Loucy (cell line): ENCODE measurements at regions not wholly inside any gene's neighbourhood (a gene's known extent, or its start where the extent isn't known, plus 50 kb on each side); places are given as distances from the start of the nearest gene placed in this dataset.

Experiments used
- H2AFZ ChIP-seq: fragments of 200-600 bp; sonication (generic); 2 replicates; pipeline ENCODE4 v1.6.0; 2016; ENCODE audit warnings: antibody characterized with exemption, mild to moderate bottlenecking, low read length, moderate library complexity
- H3F3A ChIP-seq: fragments of 200-600 bp; 2 replicates; pipeline ENCODE4 v1.6.0; 2016; ENCODE audit warnings: antibody characterized with exemption, low read depth, mild to moderate bottlenecking
- H3K27me3 ChIP-seq: fragments of 200-600 bp; sonication (generic); 2 replicates; pipeline ENCODE4 v1.6.1; 2014; ENCODE audit warnings: low read length, mild to moderate bottlenecking; ENCODE audit not compliant: insufficient read depth, poor library complexity, severe bottlenecking
- H3K36me3 ChIP-seq: fragments of 200-600 bp; sonication (generic); 2 replicates; pipeline ENCODE4 v1.6.1; 2016; ENCODE audit warnings: low read length; ENCODE audit not compliant: insufficient read depth
- H3K4me1 ChIP-seq: fragments of 200-600 bp; sonication (generic); 2 replicates; pipeline ENCODE4 v1.5.1; 2014; ENCODE audit warnings: low read length, mild to moderate bottlenecking; ENCODE audit not compliant: insufficient read depth, poor library complexity, severe bottlenecking
- H3K4me2 ChIP-seq: fragments of 200-600 bp; sonication (generic); 2 replicates; pipeline ENCODE4 v1.6.0; 2014; ENCODE audit warnings: antibody characterized with exemption, low read length, low read depth, mild to moderate bottlenecking; ENCODE audit not compliant: poor library complexity, severe bottlenecking
- H3K4me3 ChIP-seq: fragments of 200-600 bp; sonication (generic); 2 replicates; pipeline ENCODE4 v1.5.1; 2014; ENCODE audit warnings: low read length, mild to moderate bottlenecking, mixed read lengths; ENCODE audit not compliant: poor library complexity, severe bottlenecking
- H3K79me2 ChIP-seq: fragments of 200-600 bp; sonication (generic); 2 replicates; pipeline ENCODE4 v1.6.1; 2014; ENCODE audit warnings: low read length; ENCODE audit not compliant: insufficient read depth
- H3K9ac ChIP-seq: fragments of 200-600 bp; sonication (generic); 2 replicates; pipeline ENCODE4 v1.6.0; 2014; ENCODE audit warnings: mild to moderate bottlenecking, low read depth, low read length, moderate library complexity; ENCODE audit not compliant: poor library complexity, severe bottlenecking
- H3K9me2 ChIP-seq: fragments of 200-600 bp; sonication (generic); replicated peaks from 2 replicates; pipeline ENCODE4 v1.6.1; 2016; ENCODE audit warnings: low read depth, low read length, mixed read lengths
- H3K9me3 ChIP-seq: fragments of 200-600 bp; sonication (generic); 2 replicates; pipeline ENCODE4 v1.6.1; 2014; ENCODE audit warnings: mild to moderate bottlenecking, antibody characterized with exemption, low read length, low read depth; ENCODE audit not compliant: insufficient read depth
- H4K20me1 ChIP-seq: fragments of 200-600 bp; sonication (generic); 2 replicates; pipeline ENCODE4 v1.6.0; 2014; ENCODE audit warnings: antibody characterized with exemption, low read length, mild to moderate bottlenecking; ENCODE audit not compliant: insufficient read depth, poor library complexity, severe bottlenecking
- CTCF ChIP-seq: fragments of 200-600 bp; sonication (generic); conservative IDR thresholded peaks from 2 replicates; pipeline ENCODE4 v1.5.1; 2014; ENCODE audit warnings: mild to moderate bottlenecking, antibody characterized with exemption, low read length
- EZH2phosphoT487 ChIP-seq: fragments of 200-600 bp; IDR thresholded peaks from 2 replicates; pipeline ENCODE4 v1.6.1; 2018; ENCODE audit warnings: antibody characterized with exemption, mild to moderate bottlenecking, moderate library complexity, borderline replicate concordance

GRCh38 chr6:112464901-112465665 lies 118.0 kb downstream of the RFPL4B start:
- H2AFZ ChIP-seq = no peak overlapping the region
- H3K9ac ChIP-seq = no peak overlapping the region

GRCh38 chr6:112466373-112467151 lies 119.4 kb downstream of the RFPL4B start:
- no peaks in the 10 kb centered on the region for H4K20me1 ChIP-seq
- H3K27me3 ChIP-seq = no peaks in the 10 kb centered on the region
- TF ChIP-seq EZH2phosphoT487 (no peak), CTCF (no peak)
- H3K4me3 ChIP-seq = no peak overlapping the region
- no peaks in the 10 kb centered on the region for H3F3A ChIP-seq
- H3K4me1 ChIP-seq = no peaks in the 10 kb centered on the region
- no peak overlapping the region for H3K9ac ChIP-seq
- no peaks in the 10 kb centered on the region for H3K9me2 ChIP-seq
- H2AFZ ChIP-seq = no peak overlapping the region
- H3K9me3 ChIP-seq = no peaks in the 10 kb centered on the region
- H3K79me2 ChIP-seq = no peaks in the 10 kb centered on the region
- H3K36me3 ChIP-seq = no peaks in the 10 kb centered on the region
- H3K4me2 ChIP-seq = no peak overlapping the region

More at GRCh38 chr6:112464901-112465665, 118.0 kb downstream of the RFPL4B start:
- Histone ChIP-seq H3K4me2 (no peak overlapping the region), H3K79me2 (no peaks in the 10 kb centered on the region), H3K4me1 (no peaks in the 10 kb centered on the region), H3K9me3 (no peaks in the 10 kb centered on the region), H3F3A (no peaks in the 10 kb centered on the region), H4K20me1 (no peaks in the 10 kb centered on the region), H3K4me3 (no peak overlapping the region), H3K9me2 (no peaks in the 10 kb centered on the region), H3K36me3 (no peaks in the 10 kb centered on the region), H3K27me3 (no peaks in the 10 kb centered on the region)
- TF ChIP-seq EZH2phosphoT487 = no peak
- no peak for TF ChIP-seq CTCF

GRCh38 chr6:112468359-112468758 lies 121.2 kb downstream of the RFPL4B start:
- no peak overlapping the region for H3K9ac ChIP-seq
- H2AFZ ChIP-seq = no peak overlapping the region
- no peaks in the 10 kb centered on the region for H3K9me2 ChIP-seq
- H3K4me1 ChIP-seq = no peaks in the 10 kb centered on the region
- H3F3A ChIP-seq = no peaks in the 10 kb centered on the region
- TF ChIP-seq CTCF = no peak
- no peak for TF ChIP-seq EZH2phosphoT487
- no peaks in the 10 kb centered on the region for H3K9me3 ChIP-seq
- H3K36me3 ChIP-seq = no peaks in the 10 kb centered on the region
- H3K4me3 ChIP-seq = no peak overlapping the region
- no peaks in the 10 kb centered on the region for H3K79me2 ChIP-seq
- no peaks in the 10 kb centered on the region for H4K20me1 ChIP-seq
- H3K27me3 ChIP-seq = no peaks in the 10 kb centered on the region
- no peak overlapping the region for H3K4me2 ChIP-seq
